ENCODE measurements at regions not wholly inside any gene's neighbourhood (a gene's known extent, or its start where the extent isn't known, plus 50 kb on each side); places are given as distances from the start of the nearest gene placed in this dataset.

GRCh38 chr9:105979290-105979689, 284.9 kb downstream of the TMEM38B start:
- Histone ChIP-seq H3K9me3 (ENCODE audit: control insufficient read depth in 4 of 4, low read length in 3 of 4) (no peaks in the 10 kb centered on the region), H3K9ac (ENCODE audit: low read depth in 1 of 2, low read length in 2 of 2) (no peak overlapping the region), H3K4me3 (ENCODE audit: low read depth in 1 of 3, low read length in 3 of 3) (no peak overlapping the region), H3K4me1 (ENCODE audit: control insufficient read depth in 4 of 4, insufficient read depth in 4 of 4, low read length in 3 of 4) (no peaks in the 10 kb centered on the region), H3K27ac (ENCODE audit: low read depth in 1 of 2, low read length in 2 of 2) (no peak overlapping the region), H3K27me3 (ENCODE audit: control insufficient read depth in 4 of 4, insufficient read depth in 4 of 4, low read length in 3 of 4) (no peaks in the 10 kb centered on the region), H3K36me3 (ENCODE audit: control insufficient read depth in 4 of 4, insufficient read depth in 3 of 4, low read depth in 1 of 4, low read length in 3 of 4) (no peaks in the 10 kb centered on the region)
- TF ChIP-seq GABPA (IDR thresholded peaks at IDR 0.05 in 1 of 2, conservative IDR thresholded peaks at IDR 0.05 in 1 of 2) (no peak), EGR1 (IDR thresholded peaks at IDR 0.05; ENCODE audit: low read depth in 2 of 2) (no peak), ATF3 (IDR thresholded peaks at IDR 0.05) (no peak), JUND (IDR thresholded peaks at IDR 0.05) (no peak), FOXA2 (IDR thresholded peaks at IDR 0.05) (no peak), REST (IDR thresholded peaks at IDR 0.05) (no peak), HNF4A (conservative IDR thresholded peaks at IDR 0.05) (no peak), FOXA1 (IDR thresholded peaks at IDR 0.05) (no peak), TAF1 (conservative IDR thresholded peaks at IDR 0.05) (no peak), MAX (IDR thresholded peaks at IDR 0.05) (no peak)
- no peak for DNase-seq (ENCODE audit: low spot score)
- 88% methylated on average over 2 of the region's 2 CpGs for WGBS

GRCh38 chr9:105984714-105985113, 290.4 kb downstream of the TMEM38B start:
- H3K27me3 ChIP-seq (ENCODE audit: control insufficient read depth in 4 of 4, insufficient read depth in 4 of 4, low read length in 3 of 4), result no peaks in the 10 kb centered on the region
- H3K36me3 ChIP-seq (ENCODE audit: control insufficient read depth in 4 of 4, insufficient read depth in 3 of 4, low read depth in 1 of 4, low read length in 3 of 4), result no peaks in the 10 kb centered on the region
- no peaks in the 10 kb centered on the region for H3K9me3 ChIP-seq (ENCODE audit: control insufficient read depth in 4 of 4, low read length in 3 of 4)
- no peak overlapping the region for H3K9ac ChIP-seq (ENCODE audit: low read depth in 1 of 2, low read length in 2 of 2)
- no peak overlapping the region for H3K27ac ChIP-seq (ENCODE audit: low read depth in 1 of 2, low read length in 2 of 2)
- no peak for TF ChIP-seq NR2F2 (IDR thresholded peaks at IDR 0.05)
- TF ChIP-seq HNF4A (conservative IDR thresholded peaks at IDR 0.05), result no peak
- TF ChIP-seq REST (IDR thresholded peaks at IDR 0.05), result no peak
- TF ChIP-seq ZBTB33 (IDR thresholded peaks at IDR 0.05), result no peak
- no peak for TF ChIP-seq ATF3 (IDR thresholded peaks at IDR 0.05)
- TF ChIP-seq FOXA2 (IDR thresholded peaks at IDR 0.05), result no peak
- no peak for TF ChIP-seq TAF1 (conservative IDR thresholded peaks at IDR 0.05)
- TF ChIP-seq YY1 (IDR thresholded peaks at IDR 0.05), result no peak
- no peak for TF ChIP-seq RAD21 (IDR thresholded peaks at IDR 0.05)
- TF ChIP-seq MAX (IDR thresholded peaks at IDR 0.05), result no peak
- no peaks in the 10 kb centered on the region for H3K4me1 ChIP-seq (ENCODE audit: control insufficient read depth in 4 of 4, insufficient read depth in 4 of 4, low read length in 3 of 4)
- 82% methylated on average over 2 of the region's 2 CpGs for whole genome bisulfite sequencing
- DNase-seq (ENCODE audit: low spot score), result no peak
- H3K4me3 ChIP-seq (ENCODE audit: low read depth in 1 of 3, low read length in 3 of 3), result no peak overlapping the region

All from liver (tissue), 7 donors.